SW 1271 (cell line): ENCODE measurements at regions not wholly inside any gene's neighbourhood (a gene's known extent, or its start where the extent isn't known, plus 50 kb on each side); places are given as distances from the start of the nearest gene placed in this dataset.

ENCODE experiments used
- DNase-seq, 2 experiments: peaks; one replicate each; lab custom pipeline; 2025; lab: John Stamatoyannopoulos, UW

GRCh38 chr14:97524589-97525319, 727.6 kb downstream of the VRK1 start:
- no peak for DNase-seq

- DNase-seq: no peak
These were observed 730.8 kb downstream of the VRK1 start for GRCh38 chr14:97527993-97528392.

- no peak for DNase-seq
These were observed 734.9 kb downstream of the VRK1 start for GRCh38 chr14:97532052-97532451.

GRCh38 chr14:97536421-97536820, 739.2 kb downstream of the VRK1 start:
- DNase-seq: no peak

- no peak for DNase-seq
These were observed 741.7 kb downstream of the VRK1 start for GRCh38 chr14:97538749-97539410.

GRCh38 chr14:97539411-97539795, 742.2 kb downstream of the VRK1 start:
- DNase-seq: no peak

GRCh38 chr14:97539884-97540283, 742.7 kb downstream of the VRK1 start:
- no peak for DNase-seq

- DNase-seq: no peak
These were observed 746.0 kb downstream of the VRK1 start for GRCh38 chr14:97543221-97543620.

- no peak for DNase-seq
These were observed 746.6 kb downstream of the VRK1 start for GRCh38 chr14:97543816-97544215.

- DNase-seq: no peak
These were observed 747.4 kb downstream of the VRK1 start for GRCh38 chr14:97544571-97544970.

- no peak for DNase-seq
These were observed 749.5 kb downstream of the VRK1 start for GRCh38 chr14:97546491-97547230.

- no peak for DNase-seq
These were observed 753.3 kb downstream of the VRK1 start for GRCh38 chr14:97550463-97550862.

- no peak for DNase-seq
These were observed 757.4 kb downstream of the VRK1 start for GRCh38 chr14:97554597-97554996.

- no peak for DNase-seq
These were observed 767.2 kb downstream of the VRK1 start for GRCh38 chr14:97564334-97564733.

GRCh38 chr14:97571201-97571600, 774.0 kb downstream of the VRK1 start:
- no peak for DNase-seq

GRCh38 chr14:97571866-97572555, 774.8 kb downstream of the VRK1 start:
- no peak for DNase-seq

GRCh38 chr14:97572583-97573458, 775.6 kb downstream of the VRK1 start:
- no peak for DNase-seq

GRCh38 chr14:97575677-97576076, 778.5 kb downstream of the VRK1 start:
- DNase-seq: no peak

- no peak for DNase-seq
These were observed 781.9 kb downstream of the VRK1 start for GRCh38 chr14:97578982-97579548.

GRCh38 chr14:97581016-97581415, 783.8 kb downstream of the VRK1 start:
- DNase-seq: no peak

- DNase-seq: no peak
These were observed 784.8 kb downstream of the VRK1 start for GRCh38 chr14:97582022-97582421.
